HG03039 (cell line): ENCODE measurements at regions not wholly inside any gene's neighbourhood (a gene's known extent, or its start where the extent isn't known, plus 50 kb on each side); places are given as distances from the start of the nearest gene placed in this dataset.

Experiments used
- ATAC-seq: cut with Tn5 transposase; IDR thresholded peaks from one replicate; pipeline ENCODE4 v1.9.1; 2021; ENCODE audit warnings: mild to moderate bottlenecking, moderate library complexity; ENCODE audit not compliant: unreplicated experiment

- ATAC-seq: no peak
These were observed 448.8 kb downstream of the KIF16B start for GRCh38 chr20:16124491-16124890.

DNA sequence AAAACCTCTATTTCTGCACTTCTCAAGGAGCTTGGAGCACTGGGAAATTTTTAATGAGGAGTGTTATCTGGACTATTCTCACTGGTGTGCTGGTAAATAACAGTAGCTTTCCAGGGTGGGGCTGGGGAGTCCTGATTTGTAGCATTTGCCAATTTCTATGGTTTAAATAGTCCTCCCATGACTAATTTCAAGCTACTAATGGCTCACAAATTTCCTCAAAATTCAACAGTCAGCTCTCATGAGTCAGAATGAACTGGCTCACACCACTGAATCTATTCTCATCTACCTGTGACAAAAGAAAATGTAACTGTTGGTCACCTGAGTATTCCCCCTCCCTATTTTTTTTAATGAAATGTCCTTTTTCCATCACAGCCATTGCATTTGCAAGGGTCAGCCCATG lies 449.6 kb downstream of the KIF16B start:
- no peak for ATAC-seq

DNA sequence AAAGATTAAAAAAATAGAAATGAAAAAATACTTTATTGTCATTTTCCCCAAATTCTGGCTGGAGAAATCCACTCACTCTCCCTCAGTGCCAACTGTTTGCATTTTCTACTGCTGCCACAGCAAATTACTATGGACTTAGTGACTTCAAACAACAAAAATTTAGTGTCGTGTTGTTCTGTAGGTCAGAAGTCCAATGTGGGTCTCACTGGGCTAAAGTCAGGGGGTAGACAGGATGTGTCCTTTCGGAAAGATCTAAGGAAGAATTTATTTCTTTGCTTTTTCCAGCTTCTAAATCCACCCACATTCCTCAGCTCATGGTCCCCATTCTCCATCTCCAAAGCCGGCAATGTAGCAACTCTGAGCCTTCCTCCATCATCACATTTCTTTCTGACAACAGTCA lies 453.3 kb downstream of the KIF16B start:
- no peak for ATAC-seq

- ATAC-seq: no peak
These were observed 457.2 kb downstream of the KIF16B start for GRCh38 chr20:16115911-16116552.

- no peak for ATAC-seq
These were observed 459.5 kb downstream of the KIF16B start for GRCh38 chr20:16113736-16114135.

- no peak for ATAC-seq
These were observed 461.3 kb downstream of the KIF16B start for GRCh38 chr20:16111852-16112412.

DNA sequence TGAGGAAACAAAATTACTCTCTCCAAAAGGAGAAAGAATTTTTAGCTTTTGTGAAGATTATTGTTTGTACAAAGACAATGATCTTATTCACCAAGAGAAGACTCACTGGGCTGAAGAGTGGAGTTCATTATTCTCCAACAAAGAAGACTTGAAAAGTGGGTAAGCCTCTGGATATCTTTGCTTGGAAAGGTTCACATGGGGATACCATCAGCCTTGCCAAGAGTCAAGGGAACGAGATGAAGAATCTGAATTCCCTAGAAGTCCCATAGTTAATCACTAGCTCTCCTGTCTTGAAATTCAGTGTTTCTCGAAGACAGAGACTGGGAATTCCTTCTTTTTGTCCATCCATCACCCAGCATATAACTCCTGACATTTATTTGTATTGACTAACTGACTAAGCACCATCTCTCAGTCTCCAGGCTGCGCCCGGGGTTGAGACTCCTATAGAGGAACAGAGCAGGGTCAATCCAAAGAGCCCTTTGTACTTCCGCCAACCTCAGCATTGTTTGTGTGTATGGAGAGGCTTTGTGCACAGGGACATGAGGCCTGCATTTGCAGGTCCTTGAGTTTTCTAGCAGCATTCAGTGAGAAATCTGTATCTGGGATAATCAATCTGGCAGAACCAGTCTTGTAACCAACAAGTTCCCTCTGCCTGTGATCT lies 461.9 kb downstream of the KIF16B start:
- no peak for ATAC-seq

GRCh38 chr20:16107172-16107870 lies 465.9 kb downstream of the KIF16B start:
- ATAC-seq: no peak

- ATAC-seq: no peak
These were observed 466.9 kb downstream of the KIF16B start for GRCh38 chr20:16106191-16106849.

- no peak for ATAC-seq
These were observed 468.5 kb downstream of the KIF16B start for GRCh38 chr20:16104783-16105182.
